MM.1S (cell line): ENCODE measurements at regions not wholly inside any gene's neighbourhood (a gene's known extent, or its start where the extent isn't known, plus 50 kb on each side); places are given as distances from the start of the nearest gene placed in this dataset.

Source experiments
- DNase-seq: peaks from one replicate; pipeline ENCODE4 v3.0.0-alpha.2; 2015
- H2AFZ ChIP-seq: fragments of 300-600 bp; sonication (generic); 2 replicates; pipeline ENCODE4 v1.6.0; 2016; ENCODE audit warnings: antibody characterized with exemption, low read length
- H3F3A ChIP-seq: fragments of 300-600 bp; sonication (generic); 2 replicates; pipeline ENCODE4 v1.6.1; 2016; ENCODE audit warnings: mild to moderate bottlenecking, antibody characterized with exemption, low read length, moderate library complexity, mixed read lengths; ENCODE audit not compliant: insufficient read depth
- H3K27ac ChIP-seq: fragments of 300-600 bp; sonication (generic); 2 replicates; pipeline ENCODE4 v1.5.1; 2016; ENCODE audit warnings: mild to moderate bottlenecking, low read length
- H3K27me3 ChIP-seq: fragments of 300-600 bp; sonication (generic); replicated peaks from 2 replicates; pipeline ENCODE4 v1.6.0; 2016; ENCODE audit warnings: low read length; ENCODE audit not compliant: insufficient read depth
- H3K36me3 ChIP-seq: fragments of 300-600 bp; sonication (generic); replicated peaks from 2 replicates; pipeline ENCODE4 v1.6.1; 2016; ENCODE audit warnings: mild to moderate bottlenecking, low read length, mixed read lengths; ENCODE audit not compliant: insufficient read depth
- H3K4me1 ChIP-seq: fragments of 300-600 bp; sonication (generic); 2 replicates; pipeline ENCODE4 v1.6.1; 2016; ENCODE audit warnings: low read length, mixed read lengths
- H3K4me2 ChIP-seq: fragments of 300-600 bp; sonication (generic); 2 replicates; pipeline ENCODE4 v1.6.0; 2016; ENCODE audit warnings: low read depth, low read length
- H3K4me3 ChIP-seq: fragments of 300-600 bp; sonication (generic); 2 replicates; pipeline ENCODE4 v1.5.1; 2016; ENCODE audit warnings: low read length, mixed read lengths
- H3K79me2 ChIP-seq: fragments of 300-600 bp; sonication (generic); 2 replicates; pipeline ENCODE4 v1.6.1; 2016; ENCODE audit warnings: mixed run types, low read length, mixed read lengths
- H3K9ac ChIP-seq: fragments of 300-600 bp; sonication (generic); 2 replicates; pipeline ENCODE4 v1.6.1; 2016; ENCODE audit warnings: low read length, mixed read lengths
- H3K9me2 ChIP-seq: fragments of 300-600 bp; sonication (generic); replicated peaks from 2 replicates; pipeline ENCODE4 v1.6.1; 2016; ENCODE audit warnings: mild to moderate bottlenecking, low read length, mixed read lengths; ENCODE audit not compliant: insufficient read depth
- H3K9me3 ChIP-seq: fragments of 300-600 bp; sonication (generic); replicated peaks from 2 replicates; pipeline ENCODE4 v1.6.1; 2016; ENCODE audit warnings: mild to moderate bottlenecking, low read length, mixed read lengths; ENCODE audit not compliant: insufficient read depth
- H4K20me1 ChIP-seq: fragments of 300-600 bp; sonication (generic); 2 replicates; pipeline ENCODE4 v1.6.1; 2016; ENCODE audit warnings: mild to moderate bottlenecking, low read length, moderate library complexity, mixed read lengths; ENCODE audit not compliant: insufficient read depth
- EZH2 ChIP-seq: fragments of 300-600 bp; sonication (generic); optimal IDR thresholded peaks from 2 replicates; pipeline ENCODE3; 2017; ENCODE audit warnings: low read depth, mild to moderate bottlenecking, antibody characterized with exemption, low read length, mixed read lengths
- EZH2phosphoT487 ChIP-seq: fragments of 300-600 bp; sonication (generic); IDR thresholded peaks from 2 replicates; pipeline ENCODE4 v1.6.1; 2018; ENCODE audit warnings: antibody characterized with exemption, low read length
- TF ChIP-seq, protein P1 (sequence below): fragments of 300-600 bp; sonication (generic); IDR thresholded peaks from 2 replicates; pipeline ENCODE4 v1.5.1; 2016; ENCODE audit warnings: antibody characterized with exemption, low read length, mixed read lengths

DNA sequence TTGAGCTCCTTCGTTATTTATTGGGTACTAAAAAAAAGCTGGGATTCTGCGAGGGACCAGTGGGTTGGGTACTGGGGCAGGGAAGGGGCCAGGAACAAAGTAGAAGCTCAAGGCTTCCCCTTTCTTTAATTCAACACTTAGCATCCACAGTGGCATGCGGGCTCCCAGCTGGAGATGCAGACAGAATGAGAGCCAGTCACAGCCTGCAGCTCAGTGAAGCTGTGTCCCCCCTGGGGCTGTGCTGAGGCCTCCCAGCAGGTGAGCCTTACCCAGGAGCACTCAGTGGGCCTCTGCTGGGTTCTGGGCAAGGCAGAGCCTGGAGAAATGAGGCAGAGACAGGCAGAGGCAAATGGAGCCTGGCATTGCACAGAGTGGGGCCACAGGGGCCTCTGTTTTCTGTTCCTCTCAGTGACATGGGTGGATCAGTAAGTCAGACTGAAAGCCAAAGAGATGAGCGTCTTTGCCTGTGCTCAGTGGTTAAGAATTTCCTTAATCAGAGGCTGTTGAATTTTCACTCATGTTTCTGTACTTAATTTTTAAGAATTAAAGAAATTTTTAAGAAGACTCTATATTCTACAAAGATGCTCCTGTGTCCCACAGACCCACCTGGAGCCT is 181.4 kb upstream of the RBPJ start:
- Histone ChIP-seq H4K20me1 (no peaks in the 10 kb centered on the region), H3K9me3 (no peaks in the 10 kb centered on the region), H3K36me3 (no peaks in the 10 kb centered on the region), H3K27ac (no peak overlapping the region), H3F3A (no peaks in the 10 kb centered on the region), H3K27me3 (no peaks in the 10 kb centered on the region), H3K9ac (no peak overlapping the region), H3K79me2 (no peaks in the 10 kb centered on the region), H3K4me1 (no peaks in the 10 kb centered on the region), H2AFZ (no peak overlapping the region), H3K4me3 (no peak overlapping the region), H3K4me2 (no peak overlapping the region), H3K9me2 (no peaks in the 10 kb centered on the region)
- DNase-seq, result no peak
- TF ChIP-seq EZH2 (no peak), EZH2phosphoT487 (no peak)
- TF ChIP-seq, protein P1, sequence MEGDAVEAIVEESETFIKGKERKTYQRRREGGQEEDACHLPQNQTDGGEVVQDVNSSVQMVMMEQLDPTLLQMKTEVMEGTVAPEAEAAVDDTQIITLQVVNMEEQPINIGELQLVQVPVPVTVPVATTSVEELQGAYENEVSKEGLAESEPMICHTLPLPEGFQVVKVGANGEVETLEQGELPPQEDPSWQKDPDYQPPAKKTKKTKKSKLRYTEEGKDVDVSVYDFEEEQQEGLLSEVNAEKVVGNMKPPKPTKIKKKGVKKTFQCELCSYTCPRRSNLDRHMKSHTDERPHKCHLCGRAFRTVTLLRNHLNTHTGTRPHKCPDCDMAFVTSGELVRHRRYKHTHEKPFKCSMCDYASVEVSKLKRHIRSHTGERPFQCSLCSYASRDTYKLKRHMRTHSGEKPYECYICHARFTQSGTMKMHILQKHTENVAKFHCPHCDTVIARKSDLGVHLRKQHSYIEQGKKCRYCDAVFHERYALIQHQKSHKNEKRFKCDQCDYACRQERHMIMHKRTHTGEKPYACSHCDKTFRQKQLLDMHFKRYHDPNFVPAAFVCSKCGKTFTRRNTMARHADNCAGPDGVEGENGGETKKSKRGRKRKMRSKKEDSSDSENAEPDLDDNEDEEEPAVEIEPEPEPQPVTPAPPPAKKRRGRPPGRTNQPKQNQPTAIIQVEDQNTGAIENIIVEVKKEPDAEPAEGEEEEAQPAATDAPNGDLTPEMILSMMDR, result no peak

DNA sequence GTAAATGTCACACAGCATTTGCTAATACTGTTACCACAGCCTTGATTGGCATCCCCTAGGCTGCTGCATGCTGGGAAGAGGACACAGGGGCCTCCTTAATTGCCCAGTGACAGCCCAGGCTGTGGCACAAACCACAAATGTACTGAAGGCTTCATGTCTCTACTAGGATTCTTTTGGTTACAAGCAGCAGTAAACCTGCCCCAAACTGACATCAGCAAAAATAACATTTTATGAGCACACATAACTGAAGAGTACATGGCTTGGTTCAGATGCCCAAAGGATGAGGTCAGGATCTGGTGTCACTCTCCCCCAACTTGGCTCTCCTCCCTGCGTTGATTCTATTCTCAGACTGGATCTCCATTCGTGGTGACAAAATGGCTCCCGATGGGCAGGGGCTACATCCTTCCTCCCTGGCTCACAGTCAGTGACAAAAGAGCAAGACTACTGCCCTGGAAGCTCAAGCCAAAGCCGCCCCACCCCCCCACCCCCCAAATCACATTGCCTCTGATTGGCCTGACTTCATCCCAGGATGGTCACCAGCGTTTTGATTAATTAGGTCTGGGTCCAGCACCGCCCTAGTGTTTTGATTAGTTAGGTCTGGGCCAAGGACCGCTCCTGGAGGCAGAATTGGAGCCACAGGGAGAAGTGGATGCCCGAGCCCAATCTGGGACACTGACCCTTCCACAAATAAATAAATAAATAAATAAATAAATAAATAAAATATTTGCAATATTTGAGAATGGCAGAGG is 180.5 kb upstream of the RBPJ start:
- H3K36me3 ChIP-seq, result no peaks in the 10 kb centered on the region
- H2AFZ ChIP-seq, result no peak overlapping the region
- TF ChIP-seq EZH2 (no peak), EZH2phosphoT487 (no peak)
- TF ChIP-seq, protein P1, result no peak
- no peaks in the 10 kb centered on the region for H4K20me1 ChIP-seq
- H3K9ac ChIP-seq, result no peak overlapping the region
- no peaks in the 10 kb centered on the region for H3K9me2 ChIP-seq
- no peaks in the 10 kb centered on the region for H3K27me3 ChIP-seq
- no peak overlapping the region for H3K4me3 ChIP-seq
- no peaks in the 10 kb centered on the region for H3K79me2 ChIP-seq
- DNase-seq, result no peak
- no peak overlapping the region for H3K27ac ChIP-seq
- H3K4me2 ChIP-seq, result no peak overlapping the region
- no peaks in the 10 kb centered on the region for H3K9me3 ChIP-seq
- H3F3A ChIP-seq, result no peaks in the 10 kb centered on the region
- no peaks in the 10 kb centered on the region for H3K4me1 ChIP-seq

DNA sequence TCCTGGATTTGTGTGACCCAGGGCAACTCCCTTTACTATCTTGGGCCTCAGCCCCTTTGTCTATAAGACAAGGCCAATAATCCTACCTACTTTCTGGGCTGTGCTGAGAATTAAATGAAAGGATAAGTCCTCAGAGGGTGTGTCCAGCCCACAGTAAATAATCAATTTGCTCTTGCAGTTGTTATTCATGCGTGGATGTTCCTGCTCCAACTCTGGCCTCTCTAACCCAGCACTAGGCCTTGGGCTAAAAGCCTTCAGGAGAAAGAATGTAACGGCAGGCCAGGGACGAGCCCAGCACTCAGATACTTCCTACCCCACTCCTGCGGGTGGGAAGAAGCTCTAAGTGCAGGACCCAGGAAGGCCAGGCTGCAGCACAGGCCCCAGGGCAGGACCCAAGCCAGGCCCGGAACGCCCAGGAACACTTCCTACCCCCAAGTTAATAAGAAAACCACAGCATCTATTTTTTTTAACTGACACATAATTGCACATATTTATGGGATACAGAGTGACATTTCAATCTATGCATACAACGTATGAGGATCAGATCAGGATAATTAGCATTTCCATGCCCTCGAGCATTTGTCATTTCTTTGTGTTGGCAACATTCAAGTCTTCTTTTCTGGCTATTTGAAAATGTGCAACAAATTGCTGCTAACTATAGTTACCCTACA is 179.6 kb upstream of the RBPJ start:
- no peaks in the 10 kb centered on the region for H3K9me3 ChIP-seq
- H4K20me1 ChIP-seq, result no peaks in the 10 kb centered on the region
- H3F3A ChIP-seq, result no peaks in the 10 kb centered on the region
- no peak overlapping the region for H3K4me2 ChIP-seq
- no peak overlapping the region for H3K4me3 ChIP-seq
- no peak overlapping the region for H3K27ac ChIP-seq
- no peak for DNase-seq
- no peaks in the 10 kb centered on the region for H3K9me2 ChIP-seq
- no peak overlapping the region for H2AFZ ChIP-seq
- H3K9ac ChIP-seq, result no peak overlapping the region
- H3K36me3 ChIP-seq, result no peaks in the 10 kb centered on the region
- TF ChIP-seq, protein P1, result no peak
- TF ChIP-seq EZH2 (no peak), EZH2phosphoT487 (no peak)
- H3K79me2 ChIP-seq, result no peaks in the 10 kb centered on the region
- no peaks in the 10 kb centered on the region for H3K4me1 ChIP-seq
- no peaks in the 10 kb centered on the region for H3K27me3 ChIP-seq
